Smooth muscle cell (in vitro differentiated cells): ENCODE measurements at regions not wholly inside any gene's neighbourhood (a gene's known extent, or its start where the extent isn't known, plus 50 kb on each side); places are given as distances from the start of the nearest gene placed in this dataset.
"Not testable (repeated sequence)": the region's sequence is repeated elsewhere in the genome, so short reads cannot be mapped to it uniquely, and the experiment has no call there.

Experiments
- DNase-seq: peaks from one replicate; lab custom pipeline; 2025; ENCODE audit not compliant: unreplicated experiment; lab: John Stamatoyannopoulos, UW
- H2AFZ ChIP-seq: fragments of 200-600 bp; sonication (generic); 2 replicates; pipeline ENCODE4 v1.6.0; 2016; ENCODE audit warnings: antibody characterized with exemption, low read depth, mild to moderate bottlenecking
- H3F3A ChIP-seq: fragments of 200-600 bp; sonication (generic); 2 replicates; pipeline ENCODE4 v1.6.0; 2017; ENCODE audit warnings: antibody characterized with exemption, low read depth
- H3K27ac ChIP-seq: fragments of 200-600 bp; sonication (generic); 2 replicates; pipeline ENCODE4 v1.5.1; 2016; ENCODE audit warnings: low read depth, mild to moderate bottlenecking
- H3K27me3 ChIP-seq: fragments of 200-600 bp; sonication (generic); 2 replicates; pipeline ENCODE4 v1.6.1; 2016; ENCODE audit warnings: low read depth, mild to moderate bottlenecking
- H3K36me3 ChIP-seq: fragments of 200-600 bp; sonication (generic); 2 replicates; pipeline ENCODE4 v1.5.1; 2016; ENCODE audit warnings: low read depth
- H3K4me1 ChIP-seq: fragments of 200-600 bp; sonication (generic); 2 replicates; pipeline ENCODE4 v1.5.1; 2016; ENCODE audit warnings: low read depth
- H3K4me2 ChIP-seq: fragments of 200-600 bp; sonication (generic); 2 replicates; pipeline ENCODE4 v1.6.0; 2016; ENCODE audit warnings: mild to moderate bottlenecking
- H3K4me3 ChIP-seq: fragments of 200-600 bp; sonication (generic); 2 replicates; pipeline ENCODE4 v1.5.1; 2016; ENCODE audit warnings: mild to moderate bottlenecking
- H3K79me2 ChIP-seq: fragments of 200-600 bp; sonication (generic); 2 replicates; pipeline ENCODE4 v1.6.0; 2016; ENCODE audit warnings: low read depth, mild to moderate bottlenecking
- H3K9ac ChIP-seq: fragments of 200-600 bp; sonication (generic); 2 replicates; pipeline ENCODE4 v1.6.0; 2016; ENCODE audit warnings: low read depth
- H3K9me3 ChIP-seq: fragments of 200-600 bp; sonication (generic); replicated peaks from 2 replicates; pipeline ENCODE4 v1.5.1; 2016; ENCODE audit warnings: low read depth
- H4K20me1 ChIP-seq: fragments of 200-600 bp; sonication (generic); 2 replicates; pipeline ENCODE4 v1.6.0; 2016; ENCODE audit warnings: low read depth
- CTCF ChIP-seq: fragments of 200-600 bp; sonication (generic); IDR thresholded peaks from 2 replicates; pipeline ENCODE4 v1.5.1; 2017; ENCODE audit warnings: borderline replicate concordance, mild to moderate bottlenecking, antibody characterized with exemption; ENCODE audit not compliant: insufficient read depth, poor library complexity, severe bottlenecking
- WGBS: methylation state at CpG from one replicate; pipeline ENCODE4 v1.1.7; 2016; ENCODE audit warnings: low lambda C conversion rate; 5-methylcytosine and 5-hydroxymethylcytosine counted together

GRCh38 chr4:12471193-12471592 lies 1012.9 kb downstream of the RAB28 start:
- no peak overlapping the region for H3K9ac ChIP-seq
- no peaks in the 10 kb centered on the region for H3F3A ChIP-seq
- H3K4me2 ChIP-seq, result no peak overlapping the region
- H3K27ac ChIP-seq, result no peak overlapping the region
- H2AFZ ChIP-seq, result no peak overlapping the region
- no peaks in the 10 kb centered on the region for H3K4me1 ChIP-seq
- 85% methylated on average over 2 of the region's 2 CpGs for WGBS
- no peaks in the 10 kb centered on the region for H3K36me3 ChIP-seq
- H3K4me3 ChIP-seq, result no peak overlapping the region
- no peaks in the 10 kb centered on the region for H3K79me2 ChIP-seq
- DNase-seq, result no peak
- no peaks in the 10 kb centered on the region for H3K9me3 ChIP-seq
- no peaks in the 10 kb centered on the region for H4K20me1 ChIP-seq
- no peak for TF ChIP-seq CTCF
- H3K27me3 ChIP-seq, result no peaks in the 10 kb centered on the region

GRCh38 chr4:12461576-12461975 lies 1022.6 kb downstream of the RAB28 start:
- H3K4me2 ChIP-seq, H2AFZ ChIP-seq, H3K9ac ChIP-seq, H3K4me3 ChIP-seq, H3K4me1 ChIP-seq, H3K27me3 ChIP-seq, DNase-seq, H3K79me2 ChIP-seq, H3K27ac ChIP-seq, H3F3A ChIP-seq, H3K9me3 ChIP-seq, H4K20me1 ChIP-seq, H3K36me3 ChIP-seq: not testable (repeated sequence)
- WGBS, result 91% methylated on average over 3 of the region's 5 CpGs

GRCh38 chr4:12459126-12459525 lies 1025.0 kb downstream of the RAB28 start:
- 85% methylated on average over 3 of the region's 3 CpGs for WGBS
- no peak for TF ChIP-seq CTCF

GRCh38 chr4:12458621-12459020 lies 1025.5 kb downstream of the RAB28 start:
- no peaks in the 10 kb centered on the region for H3F3A ChIP-seq
- WGBS, result 94% methylated on average over 2 of the region's 2 CpGs

More at GRCh38 chr4:12459126-12459525, 1025.0 kb downstream of the RAB28 start:
- H3K4me3 ChIP-seq, result no peak overlapping the region
- H3K9ac ChIP-seq, result no peak overlapping the region
- H4K20me1 ChIP-seq, result no peaks in the 10 kb centered on the region
- H3K27ac ChIP-seq, result no peak overlapping the region
- no peak for DNase-seq
- H3K27me3 ChIP-seq, result peaks cover 3% of the 10 kb centered on the region
- no peak overlapping the region for H3K4me2 ChIP-seq
- H3K36me3 ChIP-seq, result no peaks in the 10 kb centered on the region
- H3K4me1 ChIP-seq, result no peaks in the 10 kb centered on the region
- no peaks in the 10 kb centered on the region for H3F3A ChIP-seq
- no peaks in the 10 kb centered on the region for H3K9me3 ChIP-seq
- H3K79me2 ChIP-seq, result no peaks in the 10 kb centered on the region
- no peak overlapping the region for H2AFZ ChIP-seq

More at GRCh38 chr4:12458621-12459020, 1025.5 kb downstream of the RAB28 start:
- no peak for DNase-seq
- Histone ChIP-seq H3K27me3 (peaks cover 3% of the 10 kb centered on the region), H3K4me2 (no peak overlapping the region), H4K20me1 (no peaks in the 10 kb centered on the region), H3K36me3 (no peaks in the 10 kb centered on the region), H3K79me2 (no peaks in the 10 kb centered on the region), H3K4me1 (no peaks in the 10 kb centered on the region), H2AFZ (no peak overlapping the region), H3K9me3 (no peaks in the 10 kb centered on the region), H3K9ac (no peak overlapping the region), H3K27ac (no peak overlapping the region), H3K4me3 (no peak overlapping the region)
- no peak for TF ChIP-seq CTCF
